Spleen (tissue), 11 donors: ENCODE measurements at regions not wholly inside any gene's neighbourhood (a gene's known extent, or its start where the extent isn't known, plus 50 kb on each side); places are given as distances from the start of the nearest gene placed in this dataset.

Source experiments
- DNase-seq: peaks from one replicate; pipeline ENCODE4 v3.0.0-alpha.2; 2020
- H3K27ac ChIP-seq, 8 donors: fragments of 200-600 bp; sonication (generic) in 7 of 8; 1 replicate in 4 of 8; 2 replicates in 4 of 8; pipeline versions ENCODE4 v1.5.0 to v1.8.0; 2016 to 2021; ENCODE audit warnings: inconsistent platforms in 4 of 8, mild to moderate bottlenecking in 4 of 8, moderate library complexity in 1 of 8
- H3K27me3 ChIP-seq, 7 donors: fragments of 200-600 bp; sonication (generic) in 6 of 7; replicated peaks in 1 of 7; 1 replicate in 4 of 7; 2 replicates in 3 of 7; pipeline versions ENCODE4 v1.5.0 to v1.8.0; 2016 to 2021; ENCODE audit warnings: inconsistent platforms in 3 of 7, mild to moderate bottlenecking in 1 of 7
- H3K36me3 ChIP-seq, 6 donors: fragments of 200-600 bp; sonication (generic) in 5 of 6; 1 replicate in 4 of 6; 2 replicates in 2 of 6; pipeline versions ENCODE4 v1.5.0 to v1.8.0; 2016 to 2021; ENCODE audit warnings: inconsistent platforms in 2 of 6
- H3K4me1 ChIP-seq, 6 donors: fragments of 200-600 bp; sonication (generic) in 5 of 6; 1 replicate in 3 of 6; 2 replicates in 3 of 6; pipeline versions ENCODE4 v1.5.0 to v1.8.0; 2016 to 2021; ENCODE audit warnings: inconsistent platforms in 3 of 6
- H3K4me3 ChIP-seq, 8 donors: fragments of 200-600 bp; sonication (generic) in 7 of 8; 1 replicate in 4 of 8; 2 replicates in 4 of 8; pipeline versions ENCODE4 v1.5.0 to v1.8.0; 2016 to 2021; ENCODE audit warnings: inconsistent platforms in 4 of 8, mild to moderate bottlenecking in 4 of 8, moderate library complexity in 2 of 8
- H3K9me3 ChIP-seq, 8 donors: fragments of 200-600 bp; sonication (generic) in 7 of 8; 1 replicate in 4 of 8; 2 replicates in 4 of 8; pipeline versions ENCODE4 v1.5.0 to v1.8.0; 2016 to 2021; ENCODE audit warnings: inconsistent platforms in 4 of 8
- CTCF ChIP-seq, 11 experiments: fragments of 200-600 bp in 7 of 11; fragments of 450-650 bp in 4 of 11; sonication (generic) in 4 of 11; IDR thresholded peaks in 8 of 11; conservative IDR thresholded peaks in 3 of 11; 1 replicate in 7 of 11; 2 replicates in 4 of 11; pipeline versions ENCODE4 v1.4.0 to v1.8.0; 2016 to 2021; ENCODE audit warnings: antibody characterized with exemption in 11 of 11, inconsistent platforms in 4 of 11, mild to moderate bottlenecking in 1 of 11
- POLR2A ChIP-seq, 3 donors: fragments of 450-650 bp; IDR thresholded peaks; one replicate each; pipeline ENCODE4 v1.5.1; 2017; ENCODE audit warnings: antibody characterized with exemption in 3 of 3, mild to moderate bottlenecking in 1 of 3
- POLR2AphosphoS5 ChIP-seq, 3 donors: sonication (generic); formaldehyde crosslinking; IDR thresholded peaks; one replicate each; pipeline ENCODE4 v1.5.1; 2017; ENCODE audit warnings: antibody characterized with exemption in 3 of 3
- WGBS, 5 donors: extraction: QIAGEN DNeasy Blood & Tissue Kit in 3 of 5; methylation state at CpG; one replicate each; pipeline versions ENCODE4 v1.1.5 to v1.1.7; 2013 to 2018; 5-methylcytosine and 5-hydroxymethylcytosine counted together
- intact Hi-C: fragments of 100-400 bp; cut with DNase I; formaldehyde crosslinking; loops from one replicate; pipeline ENCODE4 v1.15.0; 2023; ENCODE audit warnings: low total_unique reads
- donor health status: healthy with polysubstance abuse.
- donor health status: DM: no; HTN: no; CAD: no; lungs with moderate emphysema.
- donor health status: DM: no; HTN: no; CAD: no.
- donor health status: Bipolar disorder and iron deficiency.
- donor health status: healthy.
- donor health status: DM: no; HTN: no; CAD: no.
- donor health status: DM: yes; HTN: yes; CAD: no.

GRCh38 chr10:62893036-62893435 lies 76.9 kb upstream of the EGR2 start:
- intact Hi-C loops, result no loop called here
- 81 to 100% (median 95%) methylated on average over 1 of the region's 1 CpG for WGBS, 5 donors
- H3K4me1 ChIP-seq, result no peaks in the 10 kb centered on the region

GRCh38 chr10:62890395-62890794 lies 74.2 kb upstream of the EGR2 start:
- no peaks in the 10 kb centered on the region for H3K36me3 ChIP-seq
- no peak for DNase-seq
- no peaks in the 10 kb centered on the region for H3K9me3 ChIP-seq
- H3K27ac ChIP-seq, result no peak overlapping the region
- no peaks in the 10 kb centered on the region for H3K27me3 ChIP-seq
- no peak overlapping the region for H3K4me3 ChIP-seq
- WGBS, 5 donors, result 80 to 90% (median 83%) methylated on average over 2 of the region's 2 CpGs
- TF ChIP-seq POLR2AphosphoS5 (IDR thresholded peaks at IDR 0.05) (no peak), CTCF (IDR thresholded peaks at IDR 0.05 in 8 of 11, conservative IDR thresholded peaks at IDR 0.05 in 3 of 11) (no peak), POLR2A (IDR thresholded peaks at IDR 0.05) (no peak)
- H3K4me1 ChIP-seq, result no peaks in the 10 kb centered on the region
- intact Hi-C loops, result no loop called here

More at GRCh38 chr10:62893036-62893435, 76.9 kb upstream of the EGR2 start:
- H3K36me3 ChIP-seq, result no peaks in the 10 kb centered on the region
- no peak overlapping the region for H3K4me3 ChIP-seq
- H3K27ac ChIP-seq, result no peak overlapping the region
- H3K27me3 ChIP-seq, result no peaks in the 10 kb centered on the region
- no peaks in the 10 kb centered on the region for H3K9me3 ChIP-seq
- no peak for DNase-seq
- no peak for TF ChIP-seq CTCF (IDR thresholded peaks at IDR 0.05 in 8 of 11, conservative IDR thresholded peaks at IDR 0.05 in 3 of 11)
- no peak for TF ChIP-seq POLR2AphosphoS5 (IDR thresholded peaks at IDR 0.05)
- no peak for TF ChIP-seq POLR2A (IDR thresholded peaks at IDR 0.05)

GRCh38 chr10:62887642-62888041 lies 71.5 kb upstream of the EGR2 start:
- TF ChIP-seq POLR2AphosphoS5 (IDR thresholded peaks at IDR 0.05), result no peak
- TF ChIP-seq CTCF (IDR thresholded peaks at IDR 0.05 in 8 of 11, conservative IDR thresholded peaks at IDR 0.05 in 3 of 11), result no peak
- no peak for TF ChIP-seq POLR2A (IDR thresholded peaks at IDR 0.05)
- WGBS, 5 donors, result 81 to 100% (median 88%) methylated on average over 2 of the region's 2 CpGs

GRCh38 chr10:62885684-62886461 lies 69.7 kb upstream of the EGR2 start:
- no peaks in the 10 kb centered on the region for H3K36me3 ChIP-seq
- no peaks in the 10 kb centered on the region for H3K9me3 ChIP-seq
- WGBS, 5 donors, result 71 to 79% (median 74%) methylated on average over 7 of the region's 7 CpGs
- DNase-seq, result no peak
- TF ChIP-seq POLR2AphosphoS5 (IDR thresholded peaks at IDR 0.05) (no peak), CTCF (IDR thresholded peaks at IDR 0.05 in 8 of 11, conservative IDR thresholded peaks at IDR 0.05 in 3 of 11) (no peak), POLR2A (IDR thresholded peaks at IDR 0.05) (no peak)
- no peak overlapping the region for H3K4me3 ChIP-seq
- H3K27ac ChIP-seq, result no peak overlapping the region
- no peaks in the 10 kb centered on the region for H3K4me1 ChIP-seq
- H3K27me3 ChIP-seq, result peaks cover 0 to 6% (median 0%) of the 10 kb centered on the region in 7 donors
- intact Hi-C loops, result no loop called here

More at GRCh38 chr10:62887642-62888041, 71.5 kb upstream of the EGR2 start:
- no peaks in the 10 kb centered on the region for H3K4me1 ChIP-seq
- H3K9me3 ChIP-seq, result no peaks in the 10 kb centered on the region
- H3K27ac ChIP-seq, result no peak overlapping the region
- H3K36me3 ChIP-seq, result no peaks in the 10 kb centered on the region
- no peak overlapping the region for H3K4me3 ChIP-seq
- intact Hi-C loops, result no loop called here
- H3K27me3 ChIP-seq, result peaks cover 0 to 3% (median 0%) of the 10 kb centered on the region in 7 donors
- DNase-seq, result no peak
